HepG2 (cell line): ENCODE measurements at regions not wholly inside any gene's neighbourhood (a gene's known extent, or its start where the extent isn't known, plus 50 kb on each side); places are given as distances from the start of the nearest gene placed in this dataset.

ENCODE experiments used
- ATAC-seq: fragments of 200-7000 bp; cut with Tn5 transposase; 3 replicates; pipeline ENCODE4 v1.9.1; 2020; ENCODE audit warnings: mild to moderate bottlenecking, moderate library complexity
- BruUV-seq: library from RNA; stranded (reverse); fragments of 400-500 nt; replicated peaks from 2 replicates; lab custom pipeline; 2021; lab: Mats Ljungman, UMichigan
- CTCF ChIA-PET: fragments of 300-600 bp; formaldehyde crosslinking; extraction: SDS; loops from one replicate; lab custom pipeline; 2021; ENCODE audit warnings: low total read pairs, inconsistent platforms, low intra/inter-chr PET ratio; lab: Yijun Ruan, JAX
- POLR2A ChIA-PET: fragments of 350-600 bp; sonication (Branson Sonifier 250); formaldehyde crosslinking; loops from one replicate; lab custom pipeline; 2020; ENCODE audit warnings: antibody characterized with exemption, inconsistent platforms; lab: Yijun Ruan, JAX
- DNase-seq: peaks from one replicate; pipeline ENCODE4 v3.0.0-alpha.2; 2015; ENCODE audit warnings: low spot score
- FAIRE-seq: peaks from 3 replicates; lab custom pipeline; 2011; peaks lifted over from hg19 to GRCh38; lab: Jason Lieb, UNC
- H2AFZ ChIP-seq: one replicate; pipeline ENCODE4 v1.6.1; 2011; ENCODE audit warnings: low read length, inconsistent platforms
- H3K27ac ChIP-seq: fragments of 300-600 bp; 3 replicates; pipeline ENCODE4 v1.8.0; 2011; ENCODE audit warnings: mixed run types, mild to moderate bottlenecking, mixed read lengths, low read length, inconsistent platforms; ENCODE audit not compliant: insufficient read depth; ENCODE audit errors: extremely low read length
- H3K27me3 ChIP-seq, 2 experiments: fragments of 200-600 bp in 1 of 2; 2 replicates in 1 of 2; 3 replicates in 1 of 2; pipeline versions ENCODE4 v1.6.0 to v1.8.0; 2011; ENCODE audit warnings: low read length in 2 of 2, mild to moderate bottlenecking in 2 of 2, moderate library complexity in 2 of 2, inconsistent platforms in 1 of 2; ENCODE audit not compliant: insufficient read depth in 2 of 2, control insufficient read depth in 1 of 2
- H3K36me3 ChIP-seq, 2 experiments: fragments of 200-600 bp in 1 of 2; replicated peaks in 1 of 2; 2 replicates in 1 of 2; 3 replicates in 1 of 2; pipeline versions ENCODE4 v1.5.1 to v1.8.0; 2011; ENCODE audit warnings: low read length in 2 of 2, inconsistent platforms in 1 of 2; ENCODE audit not compliant: insufficient read depth in 2 of 2, control insufficient read depth in 1 of 2
- H3K4me1 ChIP-seq: 2 replicates; pipeline ENCODE4 v1.5.1; 2012; ENCODE audit warnings: low read length, inconsistent platforms; ENCODE audit not compliant: insufficient read depth
- H3K4me2 ChIP-seq: 2 replicates; pipeline ENCODE4 v1.6.0; 2011; ENCODE audit warnings: low read depth, low read length, inconsistent platforms
- H3K4me3 ChIP-seq, 3 experiments: fragments of 200-600 bp in 1 of 3; sonication (generic), shearing (Covaris generic) in 1 of 3; replicated peaks in 1 of 3; 2 replicates each; pipeline ENCODE4 v1.5.1; 2011 to 2016; ENCODE audit warnings: low read length in 3 of 3, inconsistent platforms in 2 of 3, low read depth in 2 of 3, mild to moderate bottlenecking in 2 of 3, control low read depth in 1 of 3, mixed read lengths in 1 of 3; ENCODE audit not compliant: insufficient read depth in 1 of 3
- H3K79me2 ChIP-seq: one replicate; pipeline ENCODE4 v1.6.1; 2011; ENCODE audit warnings: low read length, inconsistent platforms; ENCODE audit not compliant: insufficient read depth
- H3K9ac ChIP-seq: 2 replicates; pipeline ENCODE4 v1.6.0; 2011; ENCODE audit warnings: mild to moderate bottlenecking, low read depth, low read length, inconsistent platforms; ENCODE audit not compliant: insufficient read depth
- H3K9me3 ChIP-seq: 2 replicates; pipeline ENCODE4 v1.5.1; 2012; ENCODE audit warnings: mild to moderate bottlenecking, low read length
- H4K20me1 ChIP-seq: 2 replicates; pipeline ENCODE4 v1.6.0; 2011; ENCODE audit warnings: inconsistent platforms, mild to moderate bottlenecking, low read length, moderate library complexity; ENCODE audit not compliant: insufficient read depth
- CHCHD3 ChIP-seq: sonication (generic); formaldehyde crosslinking; IDR thresholded peaks from 2 replicates; pipeline ENCODE4 v1.8.0; 2022; ENCODE audit warnings: mild to moderate bottlenecking, missing genetic modification reagents, moderate library complexity
- GATAD1 ChIP-seq: IDR thresholded peaks from 2 replicates; pipeline ENCODE4 v1.6.1; 2016; ENCODE audit warnings: missing genetic modification reagents, missing compliant biosample characterization
- HOXA9 ChIP-seq: sonication (generic); formaldehyde crosslinking; IDR thresholded peaks from 2 replicates; pipeline ENCODE4 v1.8.1; 2022; ENCODE audit warnings: missing genetic modification reagents, mild to moderate bottlenecking, moderate library complexity, borderline replicate concordance
- MAFG ChIP-seq: sonication (generic); formaldehyde crosslinking; IDR thresholded peaks from 2 replicates; pipeline ENCODE4 v1.5.1; 2020; ENCODE audit warnings: mild to moderate bottlenecking, missing genetic modification reagents
- SMARCE1 ChIP-seq: fragments of 450-650 bp; IDR thresholded peaks from 2 replicates; pipeline ENCODE4 v1.6.1; 2017; ENCODE audit warnings: borderline replicate concordance
- SRF ChIP-seq: IDR thresholded peaks from 2 replicates; pipeline ENCODE4 v1.6.1; 2011; ENCODE audit warnings: mild to moderate bottlenecking, low read depth, low read length, moderate library complexity
- XRCC5 ChIP-seq: fragments of 200-400 bp; formaldehyde crosslinking; optimal IDR thresholded peaks from 2 replicates; pipeline ENCODE3; 2017; ENCODE audit warnings: mild to moderate bottlenecking, low read length
- ZFP36 ChIP-seq: fragments of 150-350 bp; IDR thresholded peaks from 2 replicates; pipeline ENCODE4 v1.6.1; 2018; ENCODE audit warnings: borderline replicate concordance, low read length, low read depth; ENCODE audit not compliant: partially characterized antibody
- ZNF282 ChIP-seq: fragments of 450-650 bp; IDR thresholded peaks from 2 replicates; pipeline ENCODE4 v1.6.1; 2018; ENCODE audit not compliant: partially characterized antibody
- ZNF350 ChIP-seq: sonication (generic); formaldehyde crosslinking; IDR thresholded peaks from 2 replicates; pipeline ENCODE4 v1.4.0; 2020; ENCODE audit warnings: mild to moderate bottlenecking, low read depth, missing genetic modification reagents, borderline replicate concordance
- ZNF883 ChIP-seq: sonication (generic); formaldehyde crosslinking; IDR thresholded peaks from 2 replicates; pipeline ENCODE4 v1.5.1; 2020; ENCODE audit warnings: mild to moderate bottlenecking, missing genetic modification reagents; ENCODE audit errors: not compliant biosample characterization
- WGBS: methylation state at CpG from one replicate; pipeline ENCODE4 v1.1.6; 2017; ENCODE audit warnings: low lambda C conversion rate; 5-methylcytosine and 5-hydroxymethylcytosine counted together
- in situ Hi-C: cut with HindIII; loops from 2 replicates; pipeline ENCODE4 v1.10.0; 2017; ENCODE audit warnings: low pct_unique_long_range_greater_than_20kb; ENCODE audit not compliant: extremely low pct_ligation_motif_present
- intact Hi-C: fragments of 100-400 bp; cut with micrococcal nuclease; formaldehyde crosslinking; loops from one replicate; pipeline ENCODE4 v1.10.0; 2022; ENCODE audit not compliant: unreplicated experiment

- TF ChIP-seq SMARCE1 = no peak
- TF ChIP-seq HOXA9 = no peak
- TF ChIP-seq CHCHD3 (CRISPR knock-in tag) = no peak
Observed at GRCh38 chrX:82748906-82749505, 759.1 kb upstream of the POU3F4 start (continued).

- no peak for TF ChIP-seq ZNF350 (CRISPR knock-in tag)
- TF ChIP-seq ZNF282 = no peak
- TF ChIP-seq ZNF883 (CRISPR knock-in tag) = no peak
- TF ChIP-seq SRF = no peak
- POLR2A ChIA-PET = no interaction called here
- CTCF ChIA-PET = no interaction called here
- Histone ChIP-seq H3K36me3 (no peaks in the 10 kb centered on the region), H3K4me3 (no peak overlapping the region), H3K9ac (no peak overlapping the region), H2AFZ (no peak overlapping the region), H3K4me1 (no peaks in the 10 kb centered on the region), H3K9me3 (no peaks in the 10 kb centered on the region), H3K79me2 (no peaks in the 10 kb centered on the region), H4K20me1 (no peaks in the 10 kb centered on the region), H3K4me2 (no peak overlapping the region), H3K27me3 (no peaks in the 10 kb centered on the region), H3K27ac (no peak overlapping the region)
- DNase-seq = no peak
- ATAC-seq = no peak
- 1% methylated on average over 6 of the region's 6 CpGs for WGBS
- FAIRE-seq = no peak
- BruUV-seq = no TSS peak
- intact Hi-C loops (no loop called here), in situ Hi-C loops (no loop called here)
Observed at GRCh38 chrX:82756272-82756671, 751.8 kb upstream of the POU3F4 start.

GRCh38 chrX:82757614-82758013 lies 750.5 kb upstream of the POU3F4 start:
- TF ChIP-seq XRCC5 = no peak
- no peak for TF ChIP-seq MAFG (CRISPR knock-in tag)
- TF ChIP-seq ZFP36 = no peak
- TF ChIP-seq GATAD1 (CRISPR knock-in tag) = no peak
- Histone ChIP-seq H3K4me1 (no peaks in the 10 kb centered on the region), H3K9ac (no peak overlapping the region), H3K9me3 (no peaks in the 10 kb centered on the region), H2AFZ (no peak overlapping the region), H3K27me3 (no peaks in the 10 kb centered on the region), H3K4me3 (no peak overlapping the region), H3K79me2 (no peaks in the 10 kb centered on the region), H3K27ac (no peak overlapping the region), H3K4me2 (no peak overlapping the region), H3K36me3 (no peaks in the 10 kb centered on the region), H4K20me1 (no peaks in the 10 kb centered on the region)
- ChIA-PET POLR2A (no interaction called here), CTCF (no interaction called here)
- in situ Hi-C loops = no loop called here
- ATAC-seq (no peak), DNase-seq (no peak), FAIRE-seq (no peak)
- WGBS = 0% methylated on average over 2 of the region's 3 CpGs
- intact Hi-C loops = no loop called here
- no TSS peak for BruUV-seq
